ENCODE measurements at regions not wholly inside any gene's neighbourhood (a gene's known extent, or its start where the extent isn't known, plus 50 kb on each side); places are given as distances from the start of the nearest gene placed in this dataset.
"Not testable (repeated sequence)": the region's sequence is repeated elsewhere in the genome, so short reads cannot be mapped to it uniquely, and the experiment has no call there.

DNA sequence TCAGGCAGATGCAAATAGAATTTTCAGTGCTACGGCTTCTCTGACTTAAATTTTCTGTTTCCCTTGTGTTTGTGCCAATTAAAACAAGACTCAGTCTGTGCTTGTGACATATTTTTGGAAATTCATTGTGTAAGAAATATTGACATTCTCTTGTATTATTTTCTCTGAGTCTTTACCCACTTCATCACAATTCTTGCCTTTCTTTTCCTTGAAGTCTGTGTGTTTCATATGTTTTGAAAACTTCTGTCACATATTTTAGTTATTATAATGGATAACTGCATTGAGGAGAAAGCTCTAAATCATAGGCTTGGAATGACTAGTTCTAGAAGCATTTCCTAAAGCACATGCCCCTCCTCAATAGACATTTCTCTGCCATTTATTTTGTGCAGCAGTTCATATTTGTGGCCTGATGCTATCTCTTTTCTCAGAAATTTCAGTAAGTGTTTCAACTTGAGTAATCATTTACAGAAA is 206.6 kb downstream of the PALM2AKAP2 start:
- DNase-seq, result no peak

- no peak for DNase-seq
Observed at GRCh38 chr9:109989296-109989695, 209.3 kb downstream of the PALM2AKAP2 start.

DNA sequence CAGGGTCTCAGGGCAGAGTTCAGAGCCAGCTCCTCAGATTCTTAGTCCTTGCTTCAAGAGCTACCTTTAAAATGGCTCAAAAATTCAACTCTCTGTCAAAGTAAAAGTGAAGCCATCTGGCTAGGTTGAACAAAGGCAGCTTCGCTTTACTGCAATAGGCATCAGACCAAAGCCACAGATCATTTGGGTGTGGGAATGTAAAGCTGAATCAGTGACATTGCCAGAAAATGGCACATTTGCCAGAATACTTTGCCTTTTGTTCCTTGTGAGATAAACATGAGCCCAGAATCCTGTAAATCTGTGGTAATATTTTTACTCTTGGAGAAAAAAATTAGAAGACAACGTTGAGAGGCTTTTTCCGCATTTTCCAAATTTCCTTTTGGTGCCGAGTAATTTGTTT is 210.5 kb downstream of the PALM2AKAP2 start:
- no peak for DNase-seq

DNA sequence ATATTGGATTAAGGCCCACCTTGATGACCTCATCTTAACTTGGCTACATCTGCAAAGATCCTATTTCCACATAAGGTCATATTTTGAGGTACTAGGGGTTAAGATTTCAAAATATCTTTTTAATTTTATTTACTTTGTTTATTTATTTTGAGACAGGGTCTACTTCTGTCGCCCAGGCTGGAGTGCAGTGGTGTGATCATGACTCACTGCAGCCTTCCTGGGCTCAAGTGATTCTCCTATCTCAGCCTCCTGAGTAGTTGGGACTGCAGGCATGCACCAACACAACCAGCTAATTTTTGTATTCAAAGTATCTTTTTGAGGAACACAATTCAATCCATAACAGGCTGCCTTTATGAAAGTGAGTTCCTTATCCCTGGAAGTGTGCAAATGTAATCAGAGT is 212.3 kb downstream of the PALM2AKAP2 start:
- DNase-seq, result no peak

DNA sequence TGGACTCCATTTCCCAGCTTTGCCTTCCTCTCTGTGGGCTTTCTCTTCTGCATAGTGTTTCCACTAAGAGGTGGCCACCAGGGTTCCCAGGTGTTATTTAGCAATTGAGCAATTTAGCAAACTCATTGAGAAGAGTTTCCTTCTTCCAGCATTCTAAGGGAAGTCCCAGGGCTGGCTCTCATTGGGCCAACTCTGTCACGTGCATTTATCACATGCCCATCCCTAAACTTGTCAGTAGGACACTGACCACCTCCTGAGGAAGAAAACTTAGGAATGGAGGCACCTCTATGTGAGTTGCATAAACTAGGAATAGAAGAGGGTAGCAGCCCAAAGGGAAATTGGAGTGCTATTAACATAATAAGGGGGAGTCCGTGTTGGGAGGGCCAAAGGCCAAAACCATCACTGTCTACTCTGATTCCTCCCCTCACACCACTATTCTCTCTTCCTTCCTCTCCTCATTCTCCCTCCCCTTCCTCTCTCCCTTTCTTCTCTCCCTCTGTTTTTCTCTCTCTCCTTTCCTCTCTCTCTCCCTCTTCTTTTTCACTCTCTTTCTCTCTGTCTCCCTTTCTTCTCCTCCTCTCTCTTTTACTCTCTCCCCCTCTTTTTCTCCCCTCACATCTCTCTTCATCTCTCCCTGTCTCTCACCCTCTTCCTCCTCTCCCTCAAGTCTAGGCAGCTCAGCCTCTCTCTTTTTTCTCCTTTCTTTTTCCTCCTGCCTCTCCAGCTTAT is 213.4 kb downstream of the PALM2AKAP2 start:
- DNase-seq, result no peak

DNA sequence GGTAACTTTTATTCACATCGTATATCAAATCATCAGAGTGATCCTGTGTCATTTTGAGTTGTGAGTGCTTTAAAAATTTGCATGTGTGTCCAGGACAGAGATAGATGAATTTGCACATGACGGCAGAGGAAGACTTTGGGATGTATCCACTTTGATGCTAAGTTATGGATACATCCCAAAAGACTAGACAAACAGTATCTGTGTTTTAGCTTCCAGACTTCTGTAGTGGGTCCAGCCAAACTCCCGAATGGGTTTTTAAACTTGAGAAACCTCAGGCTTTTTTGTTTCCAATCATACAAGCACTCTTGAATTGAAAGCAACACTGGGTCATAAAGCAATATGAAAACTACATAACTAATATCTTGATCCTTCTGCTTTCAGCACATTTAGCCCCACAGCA is 213.8 kb downstream of the C9orf152 start:
- no peak for DNase-seq

GRCh38 chr9:109996936-109997580 is 210.9 kb downstream of the C9orf152 start:
- DNase-seq, result no peak

GRCh38 chr9:109997682-109998081 is 210.3 kb downstream of the C9orf152 start:
- no peak for DNase-seq

DNA sequence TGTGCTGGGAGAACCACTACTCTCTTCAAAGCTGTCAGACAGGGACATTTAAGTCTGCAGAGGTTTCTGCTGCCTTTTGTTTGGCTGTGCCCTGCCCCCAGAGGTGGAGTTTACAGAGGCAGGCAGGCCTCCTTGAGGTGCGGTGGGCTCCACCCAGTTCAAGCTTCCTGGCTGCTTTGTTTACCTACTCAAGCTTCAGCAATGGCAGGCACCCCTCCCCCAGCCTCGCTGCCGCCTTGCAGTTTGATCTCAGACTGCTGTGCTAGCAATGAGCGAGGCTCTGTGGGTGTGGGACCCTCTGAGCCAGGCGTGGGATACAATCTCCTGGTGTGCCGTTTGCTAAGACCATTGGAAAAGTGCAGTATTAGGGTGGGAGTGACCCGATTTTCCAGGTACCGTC is 202.4 kb downstream of the C9orf152 start:
- not testable (repeated sequence) for DNase-seq

DNA sequence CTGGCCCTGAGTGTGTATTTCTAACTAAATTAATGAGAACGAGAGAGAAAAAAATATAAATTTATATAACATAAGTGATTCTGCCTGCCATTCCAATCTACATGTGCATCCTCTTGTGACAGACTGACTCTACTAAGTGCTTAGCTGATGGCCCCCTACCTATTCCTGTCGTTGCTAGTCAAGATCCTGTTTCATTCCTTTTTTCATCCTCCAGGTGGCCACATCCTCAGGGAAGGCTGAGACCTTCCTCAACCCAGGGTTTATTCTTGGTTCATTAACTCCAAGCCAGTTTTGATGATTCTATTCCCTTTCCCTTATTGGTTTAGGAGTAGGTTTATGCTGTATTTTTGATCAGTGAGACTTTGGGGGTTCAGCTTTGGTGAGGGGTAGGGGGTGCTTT is 201.3 kb downstream of the C9orf152 start:
- no peak for DNase-seq

GRCh38 chr9:110007477-110008270 is 200.3 kb downstream of the C9orf152 start:
- no peak for DNase-seq

- no peak for DNase-seq
Observed at GRCh38 chr9:110008663-110009062, 199.3 kb downstream of the C9orf152 start.

DNA sequence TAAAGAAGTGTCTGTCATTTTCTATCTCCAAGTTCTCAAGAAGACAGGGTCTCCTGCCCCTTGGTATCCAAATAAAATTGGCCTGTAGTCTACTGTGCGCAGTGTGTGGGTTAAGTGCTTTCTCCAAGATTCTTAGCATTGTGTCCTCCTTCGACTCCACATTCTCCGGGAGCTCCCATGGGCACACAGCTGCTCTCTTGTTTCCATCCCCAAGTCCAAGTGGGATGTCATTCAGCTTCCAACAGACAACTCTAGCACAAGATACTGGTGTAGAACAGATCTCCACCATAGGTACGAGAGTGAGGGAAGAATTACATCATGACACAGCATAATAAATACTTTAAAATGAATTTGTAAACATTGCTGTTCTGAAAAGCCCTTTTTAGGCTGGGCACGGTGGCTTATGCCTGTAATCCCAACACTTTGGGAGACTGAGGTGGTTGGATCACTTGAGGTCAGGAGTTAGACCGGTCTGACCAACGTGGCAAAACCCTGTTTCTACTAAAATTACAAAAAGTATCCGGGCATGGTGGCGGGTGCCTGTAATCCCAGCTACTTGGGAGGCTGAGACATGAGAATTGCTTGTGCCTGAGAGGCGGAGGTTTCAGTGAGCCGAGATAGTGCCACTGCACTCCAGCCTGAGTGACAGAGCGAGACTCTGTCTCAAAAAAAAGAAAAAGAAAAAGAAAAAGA is 196.2 kb downstream of the C9orf152 start:
- DNase-seq, result no peak

GRCh38 chr9:110013064-110013463 is 194.9 kb downstream of the C9orf152 start:
- DNase-seq, result no peak

DNA sequence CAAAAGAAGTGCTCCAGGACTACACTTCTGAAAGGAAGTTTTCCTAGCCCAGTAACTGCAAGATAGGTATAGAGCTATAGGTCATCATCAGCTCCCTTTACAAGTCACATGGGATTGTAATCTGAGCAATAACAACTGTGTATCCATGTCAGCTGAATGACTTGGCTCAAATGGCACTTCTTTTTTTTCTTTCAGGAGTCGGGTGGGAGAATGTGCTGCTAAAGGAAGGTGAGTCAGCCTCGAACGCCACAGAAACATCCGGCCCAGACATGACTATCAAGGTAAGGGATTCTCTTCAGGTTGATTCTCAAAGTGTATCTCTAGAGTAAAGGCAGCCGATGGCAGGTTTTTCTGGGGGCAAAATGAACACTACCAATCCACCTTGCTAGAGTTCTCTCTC is 192.2 kb downstream of the C9orf152 start:
- peak; percentile 27 for DNase-seq

DNA sequence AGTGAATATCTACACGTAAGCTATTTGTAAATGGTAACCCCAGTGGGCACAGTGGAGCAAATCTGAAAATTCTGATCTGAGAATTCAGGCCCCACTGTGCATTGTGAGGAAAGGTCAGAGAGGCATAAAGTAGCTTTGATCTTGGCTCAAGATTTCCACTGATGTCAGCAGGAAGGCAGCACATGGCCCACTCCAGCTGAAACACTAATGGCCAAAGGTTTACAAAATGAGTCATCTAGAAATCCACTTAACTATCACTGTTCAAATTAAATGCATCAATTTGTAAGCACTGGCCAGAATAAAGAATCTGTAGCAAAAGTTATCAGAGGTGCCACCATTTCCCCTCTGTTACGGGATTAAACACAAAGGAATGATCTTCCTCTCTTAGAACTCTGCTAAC is 191.6 kb downstream of the C9orf152 start:
- no peak for DNase-seq

DNA sequence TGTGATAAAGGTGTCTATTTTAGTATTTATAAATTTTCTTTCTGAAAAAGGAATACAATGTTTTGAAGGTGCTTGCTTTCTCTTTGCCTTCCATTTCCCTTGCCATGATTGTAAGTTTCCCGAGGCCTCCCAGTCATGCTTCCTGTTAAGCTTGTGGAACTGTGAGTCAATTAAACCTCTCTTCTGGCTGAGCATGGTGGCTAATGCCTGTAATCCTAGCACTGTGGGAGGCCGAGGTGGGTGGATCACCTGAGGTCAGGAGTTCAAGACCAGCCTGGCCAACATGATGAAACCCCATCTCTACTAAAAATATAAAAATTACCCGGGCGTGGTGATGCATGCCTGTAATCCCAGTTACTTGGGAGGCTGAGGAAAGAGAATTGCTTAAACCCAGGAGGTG is 187.7 kb downstream of the C9orf152 start:
- not testable (repeated sequence) for DNase-seq

- no peak for DNase-seq
Observed at GRCh38 chr9:110021891-110022290, 186.1 kb downstream of the C9orf152 start.

- not testable (repeated sequence) for DNase-seq
Observed at GRCh38 chr9:110023221-110023620, 184.7 kb downstream of the C9orf152 start.

DNA sequence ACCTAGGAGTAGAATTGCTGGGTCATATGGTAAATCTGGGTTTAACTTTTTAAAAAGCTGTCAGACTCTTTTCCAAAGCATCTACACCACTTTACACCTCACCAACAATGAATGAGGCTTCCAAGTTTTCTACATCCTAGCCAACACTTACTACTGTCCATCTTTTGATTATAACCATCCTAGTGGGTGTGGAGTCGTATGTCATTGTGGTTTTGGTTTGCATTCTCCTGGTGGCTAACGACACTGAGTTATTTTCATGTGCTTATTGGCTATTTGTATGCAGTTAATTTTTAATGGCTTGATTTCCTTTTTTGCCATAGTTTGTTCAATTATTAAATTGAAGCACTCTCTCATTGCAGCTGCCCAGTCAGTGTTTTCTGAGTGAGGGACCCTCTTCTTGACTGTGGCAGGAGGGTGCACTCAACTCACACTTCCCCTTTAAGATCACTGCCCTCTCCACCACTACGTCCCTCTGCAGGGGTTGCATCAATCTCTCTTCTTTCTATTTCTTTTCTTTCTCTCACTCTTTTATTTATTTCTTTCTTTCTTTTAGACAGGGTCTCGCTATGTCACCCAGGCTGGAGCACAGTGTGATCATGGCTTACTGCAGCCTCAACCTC is 182.3 kb downstream of the C9orf152 start:
- no peak for DNase-seq

DNA sequence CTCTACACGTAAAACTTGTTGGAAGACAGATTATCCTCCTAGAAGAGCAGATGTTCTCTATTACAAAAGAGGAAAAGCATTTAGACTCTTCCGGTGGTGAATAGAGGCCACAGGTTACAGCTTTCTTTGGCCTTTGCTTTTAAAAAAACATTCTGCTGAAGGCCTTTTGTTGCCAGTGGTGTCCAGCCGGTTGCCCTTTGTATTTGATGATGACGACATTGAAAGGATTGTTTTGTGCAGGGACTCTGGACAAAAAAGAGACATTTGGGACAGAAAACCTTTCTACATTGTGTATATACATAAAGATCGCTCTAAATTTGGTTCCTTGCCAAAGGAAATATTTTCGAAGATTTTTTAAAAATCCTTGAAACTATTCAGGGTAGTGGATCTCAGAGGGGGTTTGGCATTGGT is 180.3 kb downstream of the C9orf152 start:
- DNase-seq, result no peak

- no peak for DNase-seq
Observed at GRCh38 chr9:110028271-110028670, 179.7 kb downstream of the C9orf152 start.

GRCh38 chr9:110028676-110029075 is 179.3 kb downstream of the C9orf152 start:
- no peak for DNase-seq

All from T1000 (cell line).